Astrocyte (in vitro differentiated cells and primary cell): ENCODE measurements at regions not wholly inside any gene's neighbourhood (a gene's known extent, or its start where the extent isn't known, plus 50 kb on each side); places are given as distances from the start of the nearest gene placed in this dataset.

ENCODE experiments used
- DNase-seq: peaks from one replicate; pipeline ENCODE4 v3.0.0-alpha.2; 2010; ENCODE audit warnings: low read depth
- FAIRE-seq: peaks from 2 replicates; lab custom pipeline; 2011; peaks lifted over from hg19 to GRCh38; lab: Jason Lieb, UNC
- H2AFZ ChIP-seq: 2 replicates; pipeline ENCODE4 v1.6.0; 2012; ENCODE audit warnings: low read depth, low read length, inconsistent platforms
- H3K27ac ChIP-seq: 2 replicates; pipeline ENCODE4 v1.5.1; 2011; ENCODE audit warnings: low read depth, low read length, inconsistent platforms
- H3K27me3 ChIP-seq: 2 replicates; pipeline ENCODE4 v1.6.0; 2011; ENCODE audit warnings: low read length, inconsistent platforms; ENCODE audit not compliant: insufficient read depth
- H3K36me3 ChIP-seq: 2 replicates; pipeline ENCODE4 v1.5.1; 2011; ENCODE audit warnings: low read length, inconsistent platforms; ENCODE audit not compliant: insufficient read depth
- H3K4me1 ChIP-seq: 2 replicates; pipeline ENCODE4 v1.5.1; 2011; ENCODE audit warnings: low read length, inconsistent platforms; ENCODE audit not compliant: insufficient read depth
- H3K4me2 ChIP-seq: 2 replicates; pipeline ENCODE4 v1.6.0; 2012; ENCODE audit warnings: low read length, inconsistent platforms
- H3K4me3 ChIP-seq: 2 replicates; pipeline ENCODE4 v1.5.1; 2011; ENCODE audit warnings: low read depth, mild to moderate bottlenecking, low read length, inconsistent platforms; ENCODE audit not compliant: insufficient read depth
- H3K79me2 ChIP-seq: 2 replicates; pipeline ENCODE4 v1.6.0; 2012; ENCODE audit warnings: mild to moderate bottlenecking, low read length, inconsistent platforms; ENCODE audit not compliant: insufficient read depth
- H3K9ac ChIP-seq: 2 replicates; pipeline ENCODE4 v1.6.0; 2012; ENCODE audit warnings: mild to moderate bottlenecking, low read length, inconsistent platforms
- H3K9me3 ChIP-seq: 2 replicates; pipeline ENCODE4 v1.5.1; 2012; ENCODE audit warnings: low read depth, mild to moderate bottlenecking, low read length, inconsistent platforms; ENCODE audit not compliant: insufficient read depth
- H4K20me1 ChIP-seq: 2 replicates; pipeline ENCODE4 v1.6.0; 2012; ENCODE audit warnings: low read length, inconsistent platforms; ENCODE audit not compliant: insufficient read depth
- H3K27ac Mint-ChIP-seq: one replicate; pipeline ENCODE4 v1.8.0; 2021; ENCODE audit warnings: mild to moderate bottlenecking, mixed read lengths; ENCODE audit not compliant: unreplicated experiment
- H3K27me3 Mint-ChIP-seq: one replicate; pipeline ENCODE4 v1.8.0; 2021; ENCODE audit warnings: low read depth, mixed read lengths; ENCODE audit not compliant: unreplicated experiment
- H3K36me3 Mint-ChIP-seq: one replicate; pipeline ENCODE4 v1.8.0; 2021; ENCODE audit warnings: low read depth, mixed read lengths; ENCODE audit not compliant: unreplicated experiment
- H3K4me1 Mint-ChIP-seq: one replicate; pipeline ENCODE4 v1.8.0; 2021; ENCODE audit warnings: low read depth, mixed read lengths; ENCODE audit not compliant: unreplicated experiment
- H3K4me3 Mint-ChIP-seq: one replicate; pipeline ENCODE4 v1.8.0; 2021; ENCODE audit warnings: mild to moderate bottlenecking, moderate library complexity, mixed read lengths; ENCODE audit not compliant: unreplicated experiment
- H3K9me3 Mint-ChIP-seq: one replicate; pipeline ENCODE4 v1.8.0; 2021; ENCODE audit warnings: mild to moderate bottlenecking, mixed read lengths; ENCODE audit not compliant: unreplicated experiment
- CTCF ChIP-seq: IDR thresholded peaks from 2 replicates; pipeline ENCODE4 v1.5.1; 2011; ENCODE audit warnings: low read depth, mild to moderate bottlenecking, inconsistent platforms, low read length, moderate library complexity; ENCODE audit not compliant: insufficient read depth
- EZH2 ChIP-seq: IDR thresholded peaks from 2 replicates; pipeline ENCODE4 v1.6.1; 2012; ENCODE audit warnings: mild to moderate bottlenecking, low read length, inconsistent platforms; ENCODE audit not compliant: insufficient read depth

DNA sequence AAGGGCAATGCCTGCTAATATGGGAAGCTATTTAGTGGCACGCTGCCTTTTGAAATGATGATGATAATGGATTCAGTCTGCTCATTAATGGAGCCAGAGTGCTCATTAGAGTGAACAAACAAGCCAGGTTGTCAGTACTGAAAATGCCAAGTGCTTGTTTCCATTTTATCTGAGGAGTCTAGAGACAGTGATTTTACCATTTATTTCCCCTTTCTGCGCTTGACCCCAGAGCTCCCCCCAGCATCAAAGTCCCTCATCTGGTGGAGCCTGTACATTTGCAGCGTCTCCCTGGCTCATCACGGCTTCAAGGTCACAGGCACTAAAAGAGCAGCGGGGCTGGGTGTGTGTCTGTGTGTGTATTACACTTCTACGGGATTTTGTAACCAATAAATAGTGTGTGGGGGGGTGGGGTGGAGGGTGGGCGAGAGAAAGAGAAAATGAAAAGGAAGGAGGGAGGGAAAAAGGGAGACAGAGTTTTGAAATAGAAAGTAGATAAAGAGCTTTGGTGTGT is 553.8 kb downstream of the TFEC start:
- TF ChIP-seq CTCF (no peak), EZH2 (no peak)
- Mint-ChIP-seq H3K36me3 (no peaks in the 10 kb centered on the region), H3K9me3 (no peaks in the 10 kb centered on the region), H3K4me1 (peaks cover 6% of the 10 kb centered on the region), H3K27me3 (peaks cover 22% of the 10 kb centered on the region), H3K4me3 (peak overlapping the region; percentile 62), H3K27ac (peak overlapping the region; percentile 41)
- Histone ChIP-seq H3K27me3 (no peaks in the 10 kb centered on the region), H3K4me1 (peaks cover 13% of the 10 kb centered on the region), H2AFZ (peak overlapping the region; percentile 87), H3K4me2 (peak overlapping the region; percentile 89), H3K79me2 (no peaks in the 10 kb centered on the region), H3K27ac (no peak overlapping the region), H3K4me3 (peak overlapping the region; percentile 62), H3K36me3 (no peaks in the 10 kb centered on the region), H4K20me1 (no peaks in the 10 kb centered on the region), H3K9me3 (no peaks in the 10 kb centered on the region), H3K9ac (peak overlapping the region; percentile 65)
- FAIRE-seq: no peak
- no peak for DNase-seq

DNA sequence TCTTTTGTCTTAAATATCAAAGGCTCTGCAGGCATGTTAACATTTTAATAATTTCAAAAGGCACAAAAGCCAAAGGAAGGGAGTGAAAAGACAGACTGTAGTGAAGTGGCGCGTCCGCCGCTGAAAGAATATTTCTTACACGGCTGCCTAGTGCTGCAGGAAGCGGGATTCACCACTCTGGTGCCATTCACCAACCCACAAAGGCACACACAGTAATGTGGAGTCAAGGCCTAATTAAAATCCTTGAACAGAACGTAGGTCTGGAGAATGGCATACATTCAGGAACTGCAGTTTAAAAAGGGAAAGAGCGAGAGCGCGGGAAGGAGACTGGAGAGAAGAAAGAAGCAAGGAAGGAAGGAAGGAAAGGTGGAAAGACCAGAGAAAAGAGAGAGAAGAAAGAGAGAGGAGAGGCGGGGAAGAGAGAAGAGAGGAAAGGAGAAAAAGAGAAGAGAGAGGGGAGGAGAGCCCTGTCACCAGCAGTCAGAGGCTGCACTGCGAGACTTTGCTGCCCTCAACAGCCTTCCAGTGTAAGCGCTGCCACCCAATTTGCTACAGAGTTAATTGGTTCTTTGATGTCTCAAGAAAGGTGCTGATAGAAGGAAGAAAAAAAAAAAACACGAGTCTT is 554.0 kb downstream of the MDFIC start:
- H4K20me1 ChIP-seq: no peaks in the 10 kb centered on the region
- H3K9me3 ChIP-seq: no peaks in the 10 kb centered on the region
- H3K9me3 Mint-ChIP-seq: no peaks in the 10 kb centered on the region
- no peaks in the 10 kb centered on the region for H3K79me2 ChIP-seq
- FAIRE-seq: no peak
- H3K4me1 Mint-ChIP-seq: peaks cover 7% of the 10 kb centered on the region
- no peak overlapping the region for H3K9ac ChIP-seq
- H3K27me3 Mint-ChIP-seq: peaks cover 22% of the 10 kb centered on the region
- peak; percentile 17 for DNase-seq
- no peaks in the 10 kb centered on the region for H3K27me3 ChIP-seq
- peak overlapping the region; percentile 89 for H3K4me2 ChIP-seq
- H3K27ac ChIP-seq: no peak overlapping the region
- no peak overlapping the region for H3K27ac Mint-ChIP-seq
- H2AFZ ChIP-seq: peak overlapping the region; percentile 40
- TF ChIP-seq EZH2 (no peak), CTCF (peak; percentile 25)
- no peak overlapping the region for H3K4me3 Mint-ChIP-seq
- no peaks in the 10 kb centered on the region for H3K36me3 Mint-ChIP-seq
- no peaks in the 10 kb centered on the region for H3K36me3 ChIP-seq
- no peak overlapping the region for H3K4me3 ChIP-seq
- peaks cover 13% of the 10 kb centered on the region for H3K4me1 ChIP-seq

DNA sequence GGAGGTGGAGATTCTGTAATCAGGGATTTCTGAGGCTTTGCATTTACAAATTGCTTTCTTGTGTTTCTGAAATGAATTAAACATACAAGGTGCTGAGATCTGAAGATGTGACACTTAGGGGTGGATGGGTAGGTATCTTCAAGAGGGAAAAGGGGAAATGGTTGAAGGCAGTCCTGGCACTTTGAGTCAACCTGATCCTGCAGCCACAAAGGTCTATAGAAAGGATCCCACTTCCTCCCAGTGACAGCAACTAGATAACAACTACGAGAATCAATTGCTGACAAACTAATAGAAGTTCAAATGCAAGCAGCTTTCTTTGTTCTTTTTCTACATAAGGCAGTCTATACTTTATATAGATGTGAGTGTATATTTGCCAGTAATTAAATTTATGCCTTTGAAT is 553.3 kb downstream of the MDFIC start:
- Mint-ChIP-seq H3K27me3 (peaks cover 18% of the 10 kb centered on the region), H3K36me3 (no peaks in the 10 kb centered on the region), H3K4me1 (peaks cover 7% of the 10 kb centered on the region), H3K9me3 (no peaks in the 10 kb centered on the region), H3K4me3 (no peak overlapping the region), H3K27ac (no peak overlapping the region)
- Histone ChIP-seq H3K27ac (no peak overlapping the region), H3K27me3 (no peaks in the 10 kb centered on the region), H3K79me2 (no peaks in the 10 kb centered on the region), H3K9ac (no peak overlapping the region), H3K4me1 (peaks cover 13% of the 10 kb centered on the region), H4K20me1 (no peaks in the 10 kb centered on the region), H2AFZ (no peak overlapping the region), H3K4me2 (no peak overlapping the region), H3K9me3 (no peaks in the 10 kb centered on the region), H3K4me3 (no peak overlapping the region), H3K36me3 (no peaks in the 10 kb centered on the region)
- TF ChIP-seq CTCF (no peak), EZH2 (no peak)
- no peak for DNase-seq
- FAIRE-seq: no peak
